ENCODE measurements at regions not wholly inside any gene's neighbourhood (a gene's known extent, or its start where the extent isn't known, plus 50 kb on each side); places are given as distances from the start of the nearest gene placed in this dataset.

- DNase-seq (ENCODE audit: insufficient read length, low spot score) (no peak), FAIRE-seq (no peak)
- no peak for TF ChIP-seq POLR2A (IDR thresholded peaks at IDR 0.05; ENCODE audit: low read depth, low read length)
- no peak for TF ChIP-seq POLR2AphosphoS5 (IDR thresholded peaks at IDR 0.05; ENCODE audit: low read depth, low read length)
- no peak for TF ChIP-seq TAF1 (IDR thresholded peaks at IDR 0.05; ENCODE audit: low read depth, low read length)
- TF ChIP-seq SPI1 (IDR thresholded peaks at IDR 0.05; ENCODE audit: low read depth, low read length), result no peak
- TF ChIP-seq POU2F2 (IDR thresholded peaks at IDR 0.05; ENCODE audit: low read depth, low read length), result no peak
- no peak for TF ChIP-seq PAX5 (IDR thresholded peaks at IDR 0.05; ENCODE audit: insufficient read depth, low read length, severe bottlenecking)
These were observed 249.4 kb upstream of the SLC14A2 start for GRCh38 chr18:45365835-45366234.

- DNase-seq (ENCODE audit: insufficient read length, low spot score), result no peak
- FAIRE-seq, result no peak
- no peak for TF ChIP-seq PAX5 (IDR thresholded peaks at IDR 0.05; ENCODE audit: insufficient read depth, low read length, severe bottlenecking)
- no peak for TF ChIP-seq POLR2AphosphoS5 (IDR thresholded peaks at IDR 0.05; ENCODE audit: low read depth, low read length)
- TF ChIP-seq POLR2A (IDR thresholded peaks at IDR 0.05; ENCODE audit: low read depth, low read length), result no peak
- no peak for TF ChIP-seq SPI1 (IDR thresholded peaks at IDR 0.05; ENCODE audit: low read depth, low read length)
- no peak for TF ChIP-seq POU2F2 (IDR thresholded peaks at IDR 0.05; ENCODE audit: low read depth, low read length)
- no peak for TF ChIP-seq TAF1 (IDR thresholded peaks at IDR 0.05; ENCODE audit: low read depth, low read length)
These were observed 244.8 kb upstream of the SLC14A2 start for GRCh38 chr18:45370255-45371010.

GRCh38 chr18:45373286-45373880 lies 241.9 kb upstream of the SLC14A2 start:
- TF ChIP-seq PAX5 (IDR thresholded peaks at IDR 0.05; ENCODE audit: insufficient read depth, low read length, severe bottlenecking) (no peak), POLR2A (IDR thresholded peaks at IDR 0.05; ENCODE audit: low read depth, low read length) (no peak), POLR2AphosphoS5 (IDR thresholded peaks at IDR 0.05; ENCODE audit: low read depth, low read length) (no peak), TAF1 (IDR thresholded peaks at IDR 0.05; ENCODE audit: low read depth, low read length) (no peak), POU2F2 (IDR thresholded peaks at IDR 0.05; ENCODE audit: low read depth, low read length) (no peak), SPI1 (IDR thresholded peaks at IDR 0.05; ENCODE audit: low read depth, low read length) (no peak)
- no peak for DNase-seq (ENCODE audit: insufficient read length, low spot score)
- FAIRE-seq, result no peak

DNA sequence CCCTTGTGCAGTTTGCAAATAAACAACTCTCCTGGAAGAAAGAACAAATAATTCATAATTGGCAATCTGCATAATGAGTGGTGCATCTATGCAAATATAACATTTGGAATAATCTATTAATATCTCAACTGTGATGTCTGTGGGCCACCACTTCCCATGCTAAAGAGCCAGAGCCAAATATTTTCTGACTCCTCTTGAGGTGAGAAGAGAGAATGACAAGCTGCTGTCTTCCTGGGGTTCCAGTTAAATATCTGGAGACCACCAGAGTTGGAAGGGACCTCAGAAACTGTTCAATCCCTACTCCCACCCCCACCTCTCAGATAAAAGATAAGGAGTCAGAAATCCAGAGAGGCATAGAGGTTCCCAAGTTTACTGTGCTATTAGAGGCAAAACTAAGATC lies 241.0 kb upstream of the SLC14A2 start:
- TF ChIP-seq SPI1 (IDR thresholded peaks at IDR 0.05; ENCODE audit: low read depth, low read length), result no peak
- no peak for TF ChIP-seq POU2F2 (IDR thresholded peaks at IDR 0.05; ENCODE audit: low read depth, low read length)
- no peak for TF ChIP-seq POLR2AphosphoS5 (IDR thresholded peaks at IDR 0.05; ENCODE audit: low read depth, low read length)
- no peak for TF ChIP-seq PAX5 (IDR thresholded peaks at IDR 0.05; ENCODE audit: insufficient read depth, low read length, severe bottlenecking)
- no peak for TF ChIP-seq POLR2A (IDR thresholded peaks at IDR 0.05; ENCODE audit: low read depth, low read length)
- TF ChIP-seq TAF1 (IDR thresholded peaks at IDR 0.05; ENCODE audit: low read depth, low read length), result no peak
- DNase-seq (ENCODE audit: insufficient read length, low spot score) (no peak), FAIRE-seq (no peak)

GRCh38 chr18:45374878-45375630 lies 240.2 kb upstream of the SLC14A2 start:
- FAIRE-seq, result no peak
- DNase-seq (ENCODE audit: insufficient read length, low spot score), result no peak
- no peak for TF ChIP-seq SPI1 (IDR thresholded peaks at IDR 0.05; ENCODE audit: low read depth, low read length)
- no peak for TF ChIP-seq POLR2A (IDR thresholded peaks at IDR 0.05; ENCODE audit: low read depth, low read length)
- no peak for TF ChIP-seq PAX5 (IDR thresholded peaks at IDR 0.05; ENCODE audit: insufficient read depth, low read length, severe bottlenecking)
- no peak for TF ChIP-seq POLR2AphosphoS5 (IDR thresholded peaks at IDR 0.05; ENCODE audit: low read depth, low read length)
- no peak for TF ChIP-seq TAF1 (IDR thresholded peaks at IDR 0.05; ENCODE audit: low read depth, low read length)
- TF ChIP-seq POU2F2 (IDR thresholded peaks at IDR 0.05; ENCODE audit: low read depth, low read length), result no peak

- DNase-seq (ENCODE audit: insufficient read length, low spot score) (no peak), FAIRE-seq (no peak)
- no peak for TF ChIP-seq SPI1 (IDR thresholded peaks at IDR 0.05; ENCODE audit: low read depth, low read length)
- no peak for TF ChIP-seq PAX5 (IDR thresholded peaks at IDR 0.05; ENCODE audit: insufficient read depth, low read length, severe bottlenecking)
- TF ChIP-seq TAF1 (IDR thresholded peaks at IDR 0.05; ENCODE audit: low read depth, low read length), result no peak
- TF ChIP-seq POU2F2 (IDR thresholded peaks at IDR 0.05; ENCODE audit: low read depth, low read length), result no peak
- no peak for TF ChIP-seq POLR2A (IDR thresholded peaks at IDR 0.05; ENCODE audit: low read depth, low read length)
- TF ChIP-seq POLR2AphosphoS5 (IDR thresholded peaks at IDR 0.05; ENCODE audit: low read depth, low read length), result no peak
These were observed 239.1 kb upstream of the SLC14A2 start for GRCh38 chr18:45376193-45376592.

GRCh38 chr18:45378308-45378707 lies 237.0 kb upstream of the SLC14A2 start:
- no peak for TF ChIP-seq SPI1 (IDR thresholded peaks at IDR 0.05; ENCODE audit: low read depth, low read length)
- no peak for TF ChIP-seq POLR2A (IDR thresholded peaks at IDR 0.05; ENCODE audit: low read depth, low read length)
- TF ChIP-seq POLR2AphosphoS5 (IDR thresholded peaks at IDR 0.05; ENCODE audit: low read depth, low read length), result no peak
- TF ChIP-seq TAF1 (IDR thresholded peaks at IDR 0.05; ENCODE audit: low read depth, low read length), result no peak
- no peak for TF ChIP-seq PAX5 (IDR thresholded peaks at IDR 0.05; ENCODE audit: insufficient read depth, low read length, severe bottlenecking)
- TF ChIP-seq POU2F2 (IDR thresholded peaks at IDR 0.05; ENCODE audit: low read depth, low read length), result no peak
- no peak for FAIRE-seq
- no peak for DNase-seq (ENCODE audit: insufficient read length, low spot score)

- no peak for TF ChIP-seq SPI1 (IDR thresholded peaks at IDR 0.05; ENCODE audit: low read depth, low read length)
- TF ChIP-seq PAX5 (IDR thresholded peaks at IDR 0.05; ENCODE audit: insufficient read depth, low read length, severe bottlenecking), result no peak
- no peak for TF ChIP-seq POLR2A (IDR thresholded peaks at IDR 0.05; ENCODE audit: low read depth, low read length)
- no peak for TF ChIP-seq POU2F2 (IDR thresholded peaks at IDR 0.05; ENCODE audit: low read depth, low read length)
- no peak for FAIRE-seq
- no peak for DNase-seq (ENCODE audit: insufficient read length, low spot score)
These were observed 236.3 kb upstream of the SLC14A2 start for GRCh38 chr18:45378933-45379332.

DNA sequence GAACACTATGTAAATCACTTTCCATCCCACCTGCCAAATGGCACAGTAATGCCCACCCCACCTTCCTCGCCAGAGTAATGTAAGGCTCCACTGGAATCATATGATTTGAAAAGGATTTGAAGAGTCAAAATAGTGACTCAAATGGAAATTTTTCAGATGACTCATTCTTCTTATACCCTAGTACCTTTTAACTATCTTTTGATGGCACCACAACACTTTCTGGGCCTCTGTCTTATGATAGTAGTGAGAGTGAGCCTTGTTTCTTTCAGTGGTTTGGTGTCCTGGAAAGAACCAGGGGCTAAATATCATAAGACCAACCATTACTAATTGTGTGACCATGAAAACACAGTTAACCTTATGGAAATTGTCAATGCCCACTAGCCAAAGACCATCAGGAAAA lies 235.4 kb upstream of the SLC14A2 start:
- TF ChIP-seq PAX5 (IDR thresholded peaks at IDR 0.05; ENCODE audit: insufficient read depth, low read length, severe bottlenecking) (no peak), SPI1 (IDR thresholded peaks at IDR 0.05; ENCODE audit: low read depth, low read length) (no peak), POLR2A (IDR thresholded peaks at IDR 0.05; ENCODE audit: low read depth, low read length) (no peak), POU2F2 (IDR thresholded peaks at IDR 0.05; ENCODE audit: low read depth, low read length) (no peak), TAF1 (IDR thresholded peaks at IDR 0.05; ENCODE audit: low read depth, low read length) (no peak), POLR2AphosphoS5 (IDR thresholded peaks at IDR 0.05; ENCODE audit: low read depth, low read length) (no peak)
- DNase-seq (ENCODE audit: insufficient read length, low spot score), result no peak
- no peak for FAIRE-seq
